GM18868 (cell line): ENCODE measurements at regions not wholly inside any gene's neighbourhood (a gene's known extent, or its start where the extent isn't known, plus 50 kb on each side); places are given as distances from the start of the nearest gene placed in this dataset.

ENCODE experiments used
- ATAC-seq: cut with Tn5 transposase; IDR thresholded peaks from one replicate; pipeline ENCODE4 v1.9.1; 2021; ENCODE audit warnings: mild to moderate bottlenecking, moderate library complexity; ENCODE audit not compliant: unreplicated experiment

- ATAC-seq, result no peak
These were observed 514.6 kb downstream of the MED13L start for GRCh38 chr12:115762936-115763335.

DNA sequence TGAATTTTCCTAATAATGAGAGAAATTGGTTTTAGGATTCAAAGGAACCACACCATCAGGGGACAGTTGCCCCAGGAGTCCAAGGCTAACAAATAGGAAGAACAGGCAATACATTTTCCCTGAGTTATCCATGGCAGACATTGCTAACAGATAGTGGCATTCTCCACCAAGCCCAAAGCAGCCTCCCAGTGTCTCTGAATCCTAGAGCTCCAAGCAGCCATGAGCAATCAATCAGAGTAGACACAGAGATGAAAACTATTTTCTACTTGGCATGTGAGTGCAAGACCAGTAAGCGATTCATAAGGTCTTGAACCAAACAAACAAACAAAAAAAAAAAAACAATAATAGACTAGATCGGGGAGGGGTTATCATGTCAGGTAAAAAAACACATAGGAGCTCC, 515.7 kb downstream of the MED13L start:
- no peak for ATAC-seq

GRCh38 chr12:115760231-115760630, 517.3 kb downstream of the MED13L start:
- ATAC-seq, result no peak

DNA sequence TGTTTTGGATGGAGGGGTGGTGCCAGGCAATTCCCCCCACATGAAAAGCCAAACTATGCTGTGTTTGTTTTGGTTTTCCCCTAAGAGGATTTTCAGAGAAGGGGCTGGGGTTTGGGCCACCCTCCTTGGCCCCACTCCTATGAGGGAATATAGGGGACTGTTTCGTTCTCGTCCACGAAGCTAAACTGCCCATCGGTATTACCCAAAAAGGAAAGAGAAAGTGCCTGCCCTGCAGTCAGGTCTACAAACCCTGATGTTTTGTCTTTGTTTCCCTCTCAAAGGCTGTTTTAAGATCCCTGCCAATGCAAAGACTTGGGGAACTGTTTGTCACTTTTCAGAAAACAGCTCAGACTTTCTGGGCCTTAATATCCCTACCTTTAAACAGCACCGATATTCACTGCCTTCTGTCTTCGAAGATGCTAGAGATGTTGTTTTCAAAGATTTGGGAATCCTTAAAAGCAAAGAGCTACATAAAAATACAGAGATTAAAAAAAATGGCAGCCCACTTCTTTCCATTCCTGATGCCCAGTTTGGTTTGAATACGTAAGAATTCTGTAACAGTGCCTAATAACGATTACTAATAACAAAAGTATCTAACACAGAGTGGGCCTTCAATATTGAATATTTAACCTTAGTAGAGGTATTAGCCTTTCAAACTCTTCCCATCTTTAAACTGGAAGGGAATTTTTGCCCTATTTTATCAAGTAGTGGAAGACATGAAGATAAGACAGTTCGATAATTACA, 518.4 kb downstream of the MED13L start:
- no peak for ATAC-seq

DNA sequence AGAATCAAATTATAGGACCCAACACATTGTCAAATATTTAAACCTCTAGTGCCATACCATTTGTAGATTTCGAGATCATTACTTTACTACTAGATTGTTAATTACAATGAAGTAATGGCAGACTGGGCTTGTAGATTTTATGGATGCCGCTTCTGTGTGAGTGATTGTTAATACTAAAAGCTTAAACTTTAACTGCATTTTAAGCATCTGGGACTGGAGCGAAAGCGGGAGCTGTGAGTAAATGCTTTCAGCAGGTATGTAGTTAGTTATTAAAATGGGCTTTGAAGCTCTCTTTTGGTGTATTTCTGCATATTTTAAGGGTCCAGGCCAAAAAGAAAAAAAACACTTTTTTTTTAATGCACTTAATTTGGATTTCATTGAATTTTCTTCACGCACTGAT, 519.3 kb downstream of the MED13L start:
- no peak for ATAC-seq

DNA sequence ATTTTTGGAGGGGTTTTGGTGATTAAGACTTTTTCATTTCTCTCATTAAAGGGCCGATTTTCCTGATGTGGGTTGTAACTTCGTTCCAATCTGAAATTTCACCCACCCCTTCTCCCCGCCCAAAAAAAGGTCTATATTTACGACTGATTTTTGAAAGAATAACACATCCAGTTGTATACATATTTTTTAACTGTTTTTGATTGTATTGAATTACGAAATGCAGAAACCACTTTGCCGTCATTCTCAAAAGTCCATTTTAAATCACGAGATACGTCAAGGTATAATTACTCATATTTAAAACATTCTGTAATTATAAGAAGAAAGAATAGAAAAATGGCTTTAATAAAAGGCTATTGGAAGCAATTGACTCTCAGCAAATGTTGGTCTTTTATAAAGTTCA, 520.7 kb downstream of the MED13L start:
- no peak for ATAC-seq

GRCh38 chr12:115756271-115756670, 521.2 kb downstream of the MED13L start:
- no peak for ATAC-seq

GRCh38 chr12:115755725-115756085, 521.8 kb downstream of the MED13L start:
- ATAC-seq, result no peak

DNA sequence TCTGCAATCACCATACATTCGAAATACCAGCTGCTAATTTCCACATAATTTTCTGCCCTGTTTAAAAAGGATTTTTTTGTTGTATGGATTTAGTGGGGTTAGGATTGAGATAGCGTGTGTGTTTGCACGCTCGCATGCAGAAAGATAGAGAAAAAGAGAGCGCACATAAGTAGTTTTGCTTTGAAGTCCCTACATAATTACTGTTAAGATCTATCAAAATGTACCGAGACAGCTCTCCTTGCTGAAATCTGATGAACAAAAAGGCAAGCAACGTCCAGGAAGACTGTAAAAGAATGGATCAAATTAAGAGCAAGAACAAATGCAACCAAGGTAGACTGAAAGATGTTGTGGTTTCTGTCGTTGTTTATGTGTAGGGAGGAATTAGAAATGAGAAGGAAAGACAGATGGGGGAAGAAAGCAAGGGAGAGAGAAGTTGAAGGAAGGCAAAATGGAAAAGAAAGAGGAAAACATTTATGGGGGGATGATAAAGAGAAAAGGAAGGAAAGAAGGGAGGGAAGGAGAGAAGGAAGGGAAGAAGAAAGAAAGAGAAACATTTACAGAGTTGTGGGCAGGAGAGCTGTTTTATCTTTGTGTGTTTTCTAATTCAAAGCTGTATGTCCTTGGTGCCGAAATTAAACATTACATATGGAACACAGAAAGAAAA, 522.3 kb downstream of the MED13L start:
- ATAC-seq, result no peak

GRCh38 chr12:115752913-115753726, 524.4 kb downstream of the MED13L start:
- no peak for ATAC-seq

DNA sequence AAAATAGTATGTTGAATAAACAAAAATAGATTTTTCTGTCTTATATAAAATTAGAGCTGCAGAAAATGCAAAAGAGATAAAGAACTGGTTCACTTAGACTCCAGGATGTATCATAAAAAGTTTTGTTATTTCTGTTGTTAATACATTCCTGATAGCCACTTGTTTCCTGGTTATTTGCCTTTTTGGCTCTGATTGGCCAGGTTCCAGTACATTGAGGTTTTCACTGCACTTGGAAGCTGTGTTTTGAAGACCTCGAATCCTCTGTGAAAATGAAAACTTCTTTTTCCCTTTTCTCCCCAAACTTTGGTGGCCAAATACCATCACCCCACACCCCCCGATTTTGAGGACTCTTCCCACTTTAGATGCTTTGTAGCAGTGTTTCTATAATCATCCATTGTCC, 525.3 kb downstream of the MED13L start:
- ATAC-seq, result no peak

DNA sequence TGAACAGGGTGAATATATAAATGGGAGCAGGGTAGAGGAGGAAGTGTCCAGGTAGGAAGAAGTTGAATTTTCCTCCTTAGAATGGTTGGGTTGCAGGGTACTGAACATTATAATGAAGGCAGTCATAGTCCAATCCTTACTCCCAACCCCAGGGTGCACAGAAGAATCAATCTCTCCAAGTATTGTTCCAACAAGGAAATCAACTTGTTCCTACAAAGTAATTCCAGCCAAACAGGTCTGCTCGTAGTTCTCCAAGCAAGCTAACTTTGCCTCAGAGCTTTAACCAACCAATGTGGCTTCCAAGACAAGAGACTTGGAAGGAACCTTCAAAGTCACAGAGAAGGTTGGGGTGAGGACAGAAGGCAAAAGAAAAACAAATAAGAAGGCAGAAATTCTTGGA, 527.2 kb downstream of the MED13L start:
- ATAC-seq, result no peak

GRCh38 chr12:115749071-115749841, 528.2 kb downstream of the MED13L start:
- no peak for ATAC-seq

- ATAC-seq, result no peak
These were observed 536.8 kb downstream of the MED13L start for GRCh38 chr12:115740586-115741155.

GRCh38 chr12:115737895-115738294, 539.6 kb downstream of the MED13L start:
- no peak for ATAC-seq

DNA sequence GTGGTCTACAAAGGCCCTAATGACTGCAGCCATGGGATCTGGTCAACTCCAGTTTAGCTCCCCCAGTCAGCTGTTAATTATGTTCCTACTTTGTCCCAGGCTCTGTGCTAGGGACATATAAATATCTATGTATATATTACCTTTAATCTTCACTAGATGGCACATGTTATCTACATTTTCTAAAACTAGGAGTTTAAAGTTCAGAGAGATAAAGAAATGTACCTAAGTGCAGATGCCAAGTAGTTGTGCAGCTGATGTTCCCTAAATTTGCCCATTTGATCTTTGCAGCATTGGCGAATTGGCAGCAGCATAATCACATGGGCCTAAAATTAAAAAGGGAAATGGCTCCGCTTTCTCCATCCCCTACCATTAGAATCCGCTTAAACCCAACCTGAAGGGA, 541.1 kb downstream of the MED13L start:
- no peak for ATAC-seq

- ATAC-seq, result no peak
These were observed 546.4 kb downstream of the MED13L start for GRCh38 chr12:115730975-115731541.

DNA sequence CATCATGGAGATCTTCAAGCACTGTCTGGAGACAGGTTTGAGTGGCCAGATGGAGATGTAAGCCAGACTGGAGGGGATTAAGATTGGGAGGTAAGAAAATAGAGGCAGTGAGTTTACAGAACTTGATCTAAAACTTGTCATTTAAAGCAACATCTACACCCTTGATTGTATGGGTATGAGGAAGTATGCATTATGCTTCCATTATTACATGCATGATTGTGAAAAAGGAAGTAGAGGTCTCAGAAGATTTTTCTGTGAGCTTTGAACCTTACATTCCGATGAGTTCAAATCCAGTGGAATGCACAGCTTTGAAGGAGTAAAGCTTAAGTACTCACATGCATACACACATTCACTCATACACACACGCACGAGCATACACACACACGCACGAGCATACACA, 550.8 kb downstream of the MED13L start:
- ATAC-seq, result no peak

DNA sequence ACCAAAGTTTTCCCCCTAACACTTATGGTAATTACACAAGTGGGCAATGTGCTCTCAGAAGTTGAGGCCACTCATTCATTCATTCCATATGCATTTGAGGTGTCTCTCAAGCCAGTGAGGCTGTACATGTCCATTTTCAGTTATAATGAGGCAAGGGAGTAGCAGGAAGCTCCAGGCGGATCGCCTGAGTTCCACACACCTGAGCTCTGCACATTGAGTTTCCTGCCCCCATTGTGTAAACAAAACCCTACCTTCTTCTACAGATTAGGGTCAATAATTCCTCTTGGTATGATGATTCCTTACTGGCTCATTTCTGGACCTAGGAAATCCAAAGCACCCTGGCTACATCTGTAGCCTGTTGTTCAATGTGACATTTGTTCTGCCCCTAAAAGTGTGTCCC, 555.3 kb downstream of the MED13L start:
- no peak for ATAC-seq

DNA sequence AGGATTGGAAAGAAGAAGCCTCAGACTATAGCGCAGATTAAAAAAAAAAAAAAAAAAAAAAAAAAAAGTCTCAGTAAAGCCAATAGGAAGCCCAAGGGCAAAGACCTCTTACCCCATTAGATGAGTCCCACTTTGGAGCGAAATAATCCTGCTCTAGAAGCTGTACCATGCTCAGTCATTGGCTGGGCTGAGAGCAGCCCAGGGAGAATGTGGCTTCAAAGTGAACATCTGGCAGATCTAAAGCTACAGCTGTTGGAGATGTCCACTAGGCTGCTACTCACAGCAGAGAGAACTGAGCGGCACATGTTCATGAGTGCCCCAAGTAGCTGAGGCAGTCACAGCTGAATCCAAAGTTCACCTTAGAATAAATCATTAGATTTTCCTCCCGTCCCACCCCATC, 560.9 kb downstream of the MED13L start:
- no peak for ATAC-seq
